ENCODE measurements at regions not wholly inside any gene's neighbourhood (a gene's known extent, or its start where the extent isn't known, plus 50 kb on each side); places are given as distances from the start of the nearest gene placed in this dataset.

DNA sequence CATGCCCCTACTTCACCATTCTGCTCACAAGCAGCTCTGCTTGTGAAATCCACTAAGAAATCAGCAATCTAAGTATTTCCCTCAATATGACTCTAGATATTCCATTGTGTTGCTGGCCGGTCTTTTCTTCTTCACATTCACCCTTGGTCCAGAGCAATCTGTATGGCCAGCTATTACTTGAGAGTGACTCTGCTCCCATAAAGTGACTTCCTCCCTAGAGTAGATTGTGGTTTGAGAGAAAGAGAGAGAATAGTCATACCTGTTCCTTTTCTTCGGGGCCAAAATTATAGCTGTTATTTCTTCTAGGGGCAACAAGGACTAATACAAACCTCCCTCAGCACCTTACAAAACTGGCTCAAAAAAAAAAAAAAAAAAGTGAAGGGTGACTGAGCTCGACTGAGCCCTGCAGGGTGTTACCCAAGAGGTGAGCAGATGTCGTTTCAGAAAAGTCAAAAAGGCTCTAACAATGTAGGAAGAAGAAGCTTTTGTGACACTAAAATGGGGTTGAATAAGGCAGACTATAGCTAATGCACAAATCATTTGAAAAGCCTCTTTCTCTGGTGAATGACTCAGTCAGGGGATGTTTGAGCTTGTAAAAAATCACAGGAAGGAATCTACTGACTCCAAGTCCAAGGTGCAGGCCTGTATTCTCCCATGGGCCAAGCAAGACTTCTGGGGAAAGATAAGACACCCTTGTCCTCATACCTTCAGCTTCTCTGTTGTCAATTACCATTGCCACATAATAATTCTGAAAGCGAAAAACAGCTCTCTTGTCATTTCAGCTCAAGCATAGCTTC is 161.0 kb upstream of the SLC24A5 start:
- no peak overlapping the region for H3K4me2 ChIP-seq (ENCODE audit: low read depth, low read length)
- H3K27ac ChIP-seq (ENCODE audit: low read length) = peak overlapping the region; percentile 89; the same call in 1 of the 2 replicates
- H3K79me2 ChIP-seq (ENCODE audit: low read length) = no peaks in the 10 kb centered on the region
- H3K4me1 ChIP-seq (ENCODE audit: low read length) = peaks cover 36% of the 10 kb centered on the region
- no peaks in the 10 kb centered on the region for H3K36me3 ChIP-seq (replicated peaks; ENCODE audit: insufficient read depth, low read length)
- TF ChIP-seq EZH2phosphoT487 (IDR thresholded peaks at IDR 0.05; ENCODE audit: low read length) (no peak), EZH2 (optimal IDR thresholded peaks at IDR 0.05; ENCODE audit: low read depth, low read length) (no peak)
- TF ChIP-seq, protein P1, sequence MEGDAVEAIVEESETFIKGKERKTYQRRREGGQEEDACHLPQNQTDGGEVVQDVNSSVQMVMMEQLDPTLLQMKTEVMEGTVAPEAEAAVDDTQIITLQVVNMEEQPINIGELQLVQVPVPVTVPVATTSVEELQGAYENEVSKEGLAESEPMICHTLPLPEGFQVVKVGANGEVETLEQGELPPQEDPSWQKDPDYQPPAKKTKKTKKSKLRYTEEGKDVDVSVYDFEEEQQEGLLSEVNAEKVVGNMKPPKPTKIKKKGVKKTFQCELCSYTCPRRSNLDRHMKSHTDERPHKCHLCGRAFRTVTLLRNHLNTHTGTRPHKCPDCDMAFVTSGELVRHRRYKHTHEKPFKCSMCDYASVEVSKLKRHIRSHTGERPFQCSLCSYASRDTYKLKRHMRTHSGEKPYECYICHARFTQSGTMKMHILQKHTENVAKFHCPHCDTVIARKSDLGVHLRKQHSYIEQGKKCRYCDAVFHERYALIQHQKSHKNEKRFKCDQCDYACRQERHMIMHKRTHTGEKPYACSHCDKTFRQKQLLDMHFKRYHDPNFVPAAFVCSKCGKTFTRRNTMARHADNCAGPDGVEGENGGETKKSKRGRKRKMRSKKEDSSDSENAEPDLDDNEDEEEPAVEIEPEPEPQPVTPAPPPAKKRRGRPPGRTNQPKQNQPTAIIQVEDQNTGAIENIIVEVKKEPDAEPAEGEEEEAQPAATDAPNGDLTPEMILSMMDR (IDR thresholded peaks at IDR 0.05; ENCODE audit: low read length) = no peak
- no peaks in the 10 kb centered on the region for H3K27me3 ChIP-seq (replicated peaks; ENCODE audit: insufficient read depth, low read length)
- no peak overlapping the region for H2AFZ ChIP-seq (ENCODE audit: low read length)
- no peak overlapping the region for H3K4me3 ChIP-seq (ENCODE audit: low read length)
- H3F3A ChIP-seq (ENCODE audit: insufficient read depth, low read length) = peaks cover 25% of the 10 kb centered on the region
- H3K9me3 ChIP-seq (replicated peaks; ENCODE audit: insufficient read depth, low read length) = no peaks in the 10 kb centered on the region
- DNase-seq = peak; percentile 12
- no peak overlapping the region for H3K9ac ChIP-seq (ENCODE audit: low read length)
- no peaks in the 10 kb centered on the region for H3K9me2 ChIP-seq (replicated peaks; ENCODE audit: insufficient read depth, low read length)
- no peaks in the 10 kb centered on the region for H4K20me1 ChIP-seq (ENCODE audit: insufficient read depth, low read length)

DNA sequence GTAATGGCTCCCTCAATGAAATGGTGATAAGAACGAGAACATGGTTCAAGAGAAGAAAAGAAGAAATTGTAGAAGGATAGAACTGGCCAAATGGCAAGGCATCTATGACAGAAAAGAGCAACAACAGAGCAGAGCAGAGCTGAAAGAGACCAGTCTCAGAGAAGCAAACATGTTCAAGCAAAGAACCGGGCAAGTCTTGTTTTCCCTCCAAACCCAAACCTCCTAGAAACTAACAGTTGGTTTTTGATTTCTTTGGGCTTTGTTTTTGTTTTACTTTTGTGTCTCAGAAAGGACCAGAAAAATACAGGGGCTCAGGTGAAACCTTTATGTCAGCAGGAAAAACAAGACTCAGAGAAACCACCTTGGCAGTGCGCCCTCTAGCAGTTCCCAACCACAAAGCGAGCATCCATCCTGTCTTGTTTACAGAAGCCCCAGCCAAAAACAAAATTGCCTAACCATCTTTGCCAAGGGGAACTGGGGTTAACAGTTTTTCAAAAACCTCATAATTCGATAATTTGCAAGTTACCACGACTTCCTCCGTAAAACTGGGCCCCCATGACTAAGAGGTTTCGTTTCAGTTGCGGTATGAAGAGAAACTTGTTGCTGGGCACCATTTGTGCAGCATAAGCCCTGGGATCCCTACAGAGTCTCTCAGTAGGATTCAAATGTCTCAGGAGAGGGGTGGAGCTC is 159.2 kb upstream of the SLC24A5 start:
- peak overlapping the region; percentile 53; the same call in 1 of the 2 replicates for H3K9ac ChIP-seq (ENCODE audit: low read length)
- H3K4me3 ChIP-seq (ENCODE audit: low read length) = peak overlapping the region; percentile 44
- no peaks in the 10 kb centered on the region for H3K27me3 ChIP-seq (replicated peaks; ENCODE audit: insufficient read depth, low read length)
- no peaks in the 10 kb centered on the region for H3K9me2 ChIP-seq (replicated peaks; ENCODE audit: insufficient read depth, low read length)
- peak overlapping the region; percentile 75 for H3K4me2 ChIP-seq (ENCODE audit: low read depth, low read length)
- DNase-seq = peak; percentile 94
- no peaks in the 10 kb centered on the region for H4K20me1 ChIP-seq (ENCODE audit: insufficient read depth, low read length)
- no peaks in the 10 kb centered on the region for H3K9me3 ChIP-seq (replicated peaks; ENCODE audit: insufficient read depth, low read length)
- peak overlapping the region; percentile 61 for H2AFZ ChIP-seq (ENCODE audit: low read length)
- no peaks in the 10 kb centered on the region for H3K36me3 ChIP-seq (replicated peaks; ENCODE audit: insufficient read depth, low read length)
- peaks cover 36% of the 10 kb centered on the region for H3K4me1 ChIP-seq (ENCODE audit: low read length)
- peaks cover 25% of the 10 kb centered on the region for H3F3A ChIP-seq (ENCODE audit: insufficient read depth, low read length)
- no peaks in the 10 kb centered on the region for H3K79me2 ChIP-seq (ENCODE audit: low read length)
- TF ChIP-seq, protein P1 (IDR thresholded peaks at IDR 0.05; ENCODE audit: low read length) = no peak
- TF ChIP-seq EZH2 (optimal IDR thresholded peaks at IDR 0.05; ENCODE audit: low read depth, low read length) = no peak
- no peak for TF ChIP-seq EZH2phosphoT487 (IDR thresholded peaks at IDR 0.05; ENCODE audit: low read length)
- peak overlapping the region; percentile 89 for H3K27ac ChIP-seq (ENCODE audit: low read length)

DNA sequence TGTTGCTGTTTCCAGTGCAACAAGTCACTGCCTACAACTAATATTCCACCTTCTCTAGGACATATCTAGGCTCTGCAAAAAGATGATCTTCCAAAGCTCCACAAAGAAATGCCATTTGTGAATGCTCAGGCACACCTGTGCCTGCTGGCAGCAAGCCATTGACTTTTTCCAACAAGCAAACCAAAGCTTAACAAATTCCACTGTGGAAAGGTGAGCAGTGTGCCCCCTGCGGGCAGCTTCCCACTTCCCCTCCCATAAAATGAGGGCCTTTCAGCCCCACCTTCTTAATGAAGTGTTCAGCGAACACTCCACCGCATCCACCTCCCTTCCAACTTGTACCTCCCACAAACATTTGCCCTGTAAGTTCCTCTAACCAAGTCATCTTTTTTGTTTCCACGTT is 157.5 kb upstream of the SLC24A5 start:
- no peak overlapping the region for H2AFZ ChIP-seq (ENCODE audit: low read length)
- H3K9ac ChIP-seq (ENCODE audit: low read length) = no peak overlapping the region
- no peaks in the 10 kb centered on the region for H4K20me1 ChIP-seq (ENCODE audit: insufficient read depth, low read length)
- H3K4me2 ChIP-seq (ENCODE audit: low read depth, low read length) = no peak overlapping the region
- no peaks in the 10 kb centered on the region for H3K27me3 ChIP-seq (replicated peaks; ENCODE audit: insufficient read depth, low read length)
- H3K9me2 ChIP-seq (replicated peaks; ENCODE audit: insufficient read depth, low read length) = no peaks in the 10 kb centered on the region
- H3F3A ChIP-seq (ENCODE audit: insufficient read depth, low read length) = peaks cover 25% of the 10 kb centered on the region
- no peak overlapping the region for H3K4me3 ChIP-seq (ENCODE audit: low read length)
- DNase-seq = no peak
- H3K27ac ChIP-seq (ENCODE audit: low read length) = no peak overlapping the region
- no peaks in the 10 kb centered on the region for H3K36me3 ChIP-seq (replicated peaks; ENCODE audit: insufficient read depth, low read length)
- TF ChIP-seq EZH2 (optimal IDR thresholded peaks at IDR 0.05; ENCODE audit: low read depth, low read length) = no peak
- no peak for TF ChIP-seq EZH2phosphoT487 (IDR thresholded peaks at IDR 0.05; ENCODE audit: low read length)
- no peaks in the 10 kb centered on the region for H3K9me3 ChIP-seq (replicated peaks; ENCODE audit: insufficient read depth, low read length)
- H3K79me2 ChIP-seq (ENCODE audit: low read length) = no peaks in the 10 kb centered on the region
- H3K4me1 ChIP-seq (ENCODE audit: low read length) = peaks cover 36% of the 10 kb centered on the region
